Left ventricle myocardium inferior (tissue), 1 donor: ENCODE measurements at regions not wholly inside any gene's neighbourhood (a gene's known extent, or its start where the extent isn't known, plus 50 kb on each side); places are given as distances from the start of the nearest gene placed in this dataset.
"Not testable (repeated sequence)": the region's sequence is repeated elsewhere in the genome, so short reads cannot be mapped to it uniquely, and the experiment has no call there.

Experiments
- DNase-seq: peaks from one replicate; pipeline ENCODE4 v3.0.0-alpha.2; 2020
- H3K27ac ChIP-seq: fragments of 200-600 bp; replicated peaks from 2 replicates; pipeline ENCODE4 v1.8.0; 2021
- H3K27me3 ChIP-seq: fragments of 200-600 bp; 2 replicates; pipeline ENCODE4 v1.8.0; 2021; ENCODE audit warnings: low read depth
- H3K36me3 ChIP-seq: fragments of 200-600 bp; 2 replicates; pipeline ENCODE4 v1.8.0; 2021
- H3K4me1 ChIP-seq: fragments of 200-600 bp; 2 replicates; pipeline ENCODE4 v1.8.0; 2021
- H3K4me3 ChIP-seq: fragments of 200-600 bp; 2 replicates; pipeline ENCODE4 v1.8.0; 2021; ENCODE audit warnings: mild to moderate bottlenecking, moderate library complexity
- H3K9me3 ChIP-seq: fragments of 200-600 bp; replicated peaks from 2 replicates; pipeline ENCODE4 v1.8.0; 2021
- intact Hi-C: fragments of 100-400 bp; cut with micrococcal nuclease; formaldehyde crosslinking; loops from one replicate; pipeline ENCODE4 v1.11.0; 2022
- TF ChIP-seq, protein P1 (sequence below): fragments of 200-600 bp; IDR thresholded peaks from 2 replicates; pipeline ENCODE4 v1.8.0; 2021; ENCODE audit warnings: antibody characterized with exemption, mild to moderate bottlenecking, borderline replicate concordance
- donor health status: DM: no; HTN: yes; CAD: no; lungs with severe emphysema.

DNA sequence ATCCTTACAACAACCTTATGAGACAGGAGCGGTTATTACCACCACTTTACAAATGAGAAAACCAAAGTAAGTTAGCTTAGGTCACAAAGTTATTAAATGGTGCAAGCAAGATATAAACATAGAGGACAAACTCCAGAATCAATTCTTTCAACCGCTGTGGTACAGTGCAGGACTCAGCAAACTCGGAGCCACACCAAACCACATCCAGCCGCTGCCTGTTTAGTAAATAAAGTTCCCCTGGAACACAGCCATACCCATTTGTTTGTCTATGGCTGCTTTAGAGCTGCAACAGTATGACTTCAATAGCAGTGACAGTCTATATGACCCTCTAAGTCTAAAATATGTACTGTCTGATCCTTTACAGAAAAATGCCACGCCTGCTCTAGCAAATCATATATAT lies 1567.2 kb upstream of the WWC1 start:
- no peak overlapping the region for H3K27ac ChIP-seq
- DNase-seq, result no peak
- no peaks in the 10 kb centered on the region for H3K9me3 ChIP-seq
- TF ChIP-seq, protein P1, sequence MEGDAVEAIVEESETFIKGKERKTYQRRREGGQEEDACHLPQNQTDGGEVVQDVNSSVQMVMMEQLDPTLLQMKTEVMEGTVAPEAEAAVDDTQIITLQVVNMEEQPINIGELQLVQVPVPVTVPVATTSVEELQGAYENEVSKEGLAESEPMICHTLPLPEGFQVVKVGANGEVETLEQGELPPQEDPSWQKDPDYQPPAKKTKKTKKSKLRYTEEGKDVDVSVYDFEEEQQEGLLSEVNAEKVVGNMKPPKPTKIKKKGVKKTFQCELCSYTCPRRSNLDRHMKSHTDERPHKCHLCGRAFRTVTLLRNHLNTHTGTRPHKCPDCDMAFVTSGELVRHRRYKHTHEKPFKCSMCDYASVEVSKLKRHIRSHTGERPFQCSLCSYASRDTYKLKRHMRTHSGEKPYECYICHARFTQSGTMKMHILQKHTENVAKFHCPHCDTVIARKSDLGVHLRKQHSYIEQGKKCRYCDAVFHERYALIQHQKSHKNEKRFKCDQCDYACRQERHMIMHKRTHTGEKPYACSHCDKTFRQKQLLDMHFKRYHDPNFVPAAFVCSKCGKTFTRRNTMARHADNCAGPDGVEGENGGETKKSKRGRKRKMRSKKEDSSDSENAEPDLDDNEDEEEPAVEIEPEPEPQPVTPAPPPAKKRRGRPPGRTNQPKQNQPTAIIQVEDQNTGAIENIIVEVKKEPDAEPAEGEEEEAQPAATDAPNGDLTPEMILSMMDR, result no peak
- no peaks in the 10 kb centered on the region for H3K36me3 ChIP-seq
- intact Hi-C loops, result no loop called here
- H3K4me1 ChIP-seq, result no peaks in the 10 kb centered on the region
- no peaks in the 10 kb centered on the region for H3K27me3 ChIP-seq
- no peak overlapping the region for H3K4me3 ChIP-seq

DNA sequence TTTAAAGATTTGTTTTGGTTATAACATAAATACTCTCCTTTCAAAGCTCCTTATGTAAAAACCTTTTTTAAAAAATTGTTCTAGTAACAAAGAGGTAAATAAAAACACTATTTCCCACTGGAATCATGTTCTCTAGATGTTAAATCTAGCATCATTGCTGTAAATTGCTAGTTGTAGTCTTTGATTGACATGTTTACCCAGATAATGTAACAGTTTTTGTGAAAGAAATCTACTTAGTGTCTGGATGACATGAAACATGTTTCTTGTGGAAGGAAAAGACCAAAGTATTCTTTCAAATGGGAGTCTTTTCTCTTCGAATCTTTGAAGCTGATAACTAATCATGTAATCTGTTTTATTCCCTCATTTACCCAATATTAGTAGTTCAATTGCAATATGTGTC lies 1565.9 kb upstream of the WWC1 start:
- Histone ChIP-seq H3K4me3 (no peak overlapping the region), H3K27ac (no peak overlapping the region), H3K36me3 (no peaks in the 10 kb centered on the region), H3K4me1 (no peaks in the 10 kb centered on the region), H3K27me3 (no peaks in the 10 kb centered on the region), H3K9me3 (no peaks in the 10 kb centered on the region)
- TF ChIP-seq, protein P1, result no peak
- no peak for DNase-seq
- intact Hi-C loops, result no loop called here

DNA sequence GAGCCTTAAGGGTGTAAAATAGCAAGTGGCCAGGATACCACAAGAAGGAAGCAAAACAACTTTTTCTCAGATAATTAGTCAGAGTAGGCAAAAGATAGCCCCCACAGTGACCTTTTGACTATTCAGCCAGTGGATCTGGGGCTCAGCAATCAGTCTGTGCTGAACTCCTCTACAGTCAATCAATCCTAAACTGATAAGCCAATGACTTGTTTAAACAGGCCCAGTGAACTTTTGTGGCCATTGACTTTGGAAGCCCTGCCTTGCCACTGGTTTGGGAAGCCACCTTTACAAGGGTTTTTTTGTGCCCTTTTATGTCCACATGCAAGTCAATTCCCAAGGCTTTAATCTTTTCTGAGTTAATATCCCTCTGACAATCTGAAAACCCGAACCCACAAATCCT lies 1565.0 kb upstream of the WWC1 start:
- Histone ChIP-seq H3K27me3 (no peaks in the 10 kb centered on the region), H3K27ac (no peak overlapping the region), H3K4me3 (no peak overlapping the region), H3K36me3 (no peaks in the 10 kb centered on the region), H3K4me1 (no peaks in the 10 kb centered on the region), H3K9me3 (no peaks in the 10 kb centered on the region)
- no peak for DNase-seq
- TF ChIP-seq, protein P1, result no peak
- intact Hi-C loops, result no loop called here

DNA sequence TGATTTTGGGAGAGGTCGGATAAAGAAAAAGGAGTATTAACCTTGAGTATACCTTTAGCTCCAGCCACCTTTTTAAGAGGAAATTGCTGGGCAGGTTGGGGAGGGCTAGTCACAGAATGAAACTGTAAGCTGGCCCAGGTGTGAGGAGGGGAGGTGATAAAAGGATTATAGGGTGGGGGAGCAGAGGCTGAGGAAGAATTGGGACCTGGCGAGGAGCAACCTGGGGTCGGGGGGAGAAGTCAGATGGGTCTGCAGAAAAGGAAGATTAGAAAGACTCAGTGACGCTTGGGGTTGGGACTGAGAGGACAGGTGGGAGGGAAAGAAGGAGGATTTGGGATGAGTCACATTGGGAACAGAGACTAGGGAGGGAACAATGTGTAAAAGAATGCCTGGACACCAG lies 1548.5 kb upstream of the WWC1 start:
- H3K36me3 ChIP-seq, H3K4me3 ChIP-seq, H3K27ac ChIP-seq, H3K9me3 ChIP-seq, H3K4me1 ChIP-seq, H3K27me3 ChIP-seq, intact Hi-C loops, DNase-seq: not testable (repeated sequence)

DNA sequence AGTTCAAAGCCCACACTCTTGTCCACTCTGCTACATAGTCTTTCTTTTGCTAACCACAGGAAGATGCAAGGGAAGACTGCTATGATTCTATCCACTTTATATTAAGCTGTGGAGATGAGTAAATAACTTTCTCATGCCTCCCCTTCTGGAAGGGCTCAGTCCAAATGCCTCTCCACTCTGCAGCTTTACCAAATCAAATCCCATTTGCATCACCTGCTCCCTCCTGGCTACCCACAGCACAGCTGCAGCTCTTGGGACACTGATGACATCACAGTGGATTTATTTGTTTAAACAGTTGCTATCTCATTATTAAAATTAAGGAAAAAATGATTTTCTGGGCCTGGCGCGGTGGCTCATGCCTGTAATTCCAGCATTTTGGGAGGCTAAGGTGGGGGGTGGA lies 1544.9 kb upstream of the WWC1 start:
- no peak overlapping the region for H3K27ac ChIP-seq
- H3K36me3 ChIP-seq, result no peaks in the 10 kb centered on the region
- TF ChIP-seq, protein P1, result no peak
- no peaks in the 10 kb centered on the region for H3K27me3 ChIP-seq
- intact Hi-C loops, result no loop called here
- no peak overlapping the region for H3K4me3 ChIP-seq
- no peaks in the 10 kb centered on the region for H3K9me3 ChIP-seq
- DNase-seq, result no peak
- no peaks in the 10 kb centered on the region for H3K4me1 ChIP-seq

DNA sequence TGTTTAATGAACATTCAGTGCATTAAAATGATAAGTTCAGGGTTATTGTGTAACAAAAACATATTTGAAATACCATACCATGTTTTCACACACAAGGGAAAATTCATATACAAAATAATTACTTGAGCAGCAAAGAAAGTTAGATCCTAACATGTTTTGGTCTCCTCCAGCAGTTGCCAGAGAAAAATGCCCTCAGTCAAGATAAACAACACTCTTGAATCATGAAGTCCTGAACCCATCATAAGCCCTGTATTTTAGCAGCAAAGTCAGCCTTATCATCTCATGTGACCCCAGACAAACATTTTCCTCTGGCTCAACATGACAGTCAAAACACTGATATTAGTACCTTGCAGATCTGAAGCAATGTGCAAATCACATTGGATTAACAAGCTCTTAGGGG lies 1541.1 kb upstream of the WWC1 start:
- H3K9me3 ChIP-seq, result peaks cover 3% of the 10 kb centered on the region
- intact Hi-C loops, result no loop called here
- H3K4me1 ChIP-seq, result no peaks in the 10 kb centered on the region
- H3K27ac ChIP-seq, result no peak overlapping the region
- H3K36me3 ChIP-seq, result no peaks in the 10 kb centered on the region
- H3K4me3 ChIP-seq, result no peak overlapping the region
- no peaks in the 10 kb centered on the region for H3K27me3 ChIP-seq
- TF ChIP-seq, protein P1, result no peak
- DNase-seq, result no peak
